Endothelial cell of umbilical vein (primary cell): ENCODE measurements at regions not wholly inside any gene's neighbourhood (a gene's known extent, or its start where the extent isn't known, plus 50 kb on each side); places are given as distances from the start of the nearest gene placed in this dataset.

Experiments
- BruUV-seq: library from RNA; stranded (reverse); fragments of 400-500 nt; replicated peaks from 2 replicates; lab custom pipeline; 2021; lab: Mats Ljungman, UMichigan
- CTCF ChIA-PET: fragments of 300-600, 350-600 bp; sonication (Branson Sonifier 250); formaldehyde crosslinking; loops from one replicate; lab custom pipeline; 2021; ENCODE audit warnings: antibody characterized with exemption, inconsistent platforms; lab: Charles Lee
- POLR2A ChIA-PET: fragments of 300-600, 350-600 bp; sonication (Branson Sonifier 250); formaldehyde crosslinking; loops from one replicate; lab custom pipeline; 2021; ENCODE audit warnings: antibody characterized with exemption, inconsistent platforms; lab: Charles Lee
- DNase-seq: peaks from one replicate; pipeline ENCODE4 v3.0.0-alpha.2; 2011; ENCODE audit warnings: low read depth, low spot score
- FAIRE-seq: peaks from 2 replicates; lab custom pipeline; 2011; peaks lifted over from hg19 to GRCh38; lab: Jason Lieb, UNC
- H2AFZ ChIP-seq: 2 replicates; pipeline ENCODE4 v1.6.0; 2012; ENCODE audit warnings: low read depth, low read length, control low read depth, inconsistent platforms
- H3K27ac ChIP-seq: 2 replicates; pipeline ENCODE4 v1.5.1; 2011; ENCODE audit warnings: low read depth, mild to moderate bottlenecking, control low read depth, low read length, moderate library complexity; ENCODE audit not compliant: insufficient read depth
- H3K27me3 ChIP-seq, 2 experiments: 2 replicates each; pipeline versions ENCODE4 v1.6.0 to v1.6.1; 2011; ENCODE audit warnings: low read length in 2 of 2, mixed read lengths in 1 of 2; ENCODE audit not compliant: control insufficient read depth in 2 of 2, insufficient read depth in 2 of 2
- H3K36me3 ChIP-seq, 2 experiments: 2 replicates in 1 of 2; 3 replicates in 1 of 2; pipeline ENCODE4 v1.5.1; 2011; ENCODE audit warnings: low read length in 2 of 2, mild to moderate bottlenecking in 1 of 2, moderate library complexity in 1 of 2; ENCODE audit not compliant: control insufficient read depth in 2 of 2, insufficient read depth in 2 of 2; ENCODE audit errors: extremely low read depth in 1 of 2
- H3K4me1 ChIP-seq: 3 replicates; pipeline ENCODE4 v1.5.1; 2011; ENCODE audit warnings: mild to moderate bottlenecking, low read length; ENCODE audit not compliant: control insufficient read depth, insufficient read depth; ENCODE audit errors: extremely low read depth
- H3K4me2 ChIP-seq: 2 replicates; pipeline ENCODE4 v1.6.1; 2011; ENCODE audit warnings: low read length, control low read depth, mixed read lengths; ENCODE audit not compliant: insufficient read depth
- H3K4me3 ChIP-seq, 3 experiments: fragments of 200-600 bp in 1 of 3; sonication (generic), shearing (Covaris generic) in 1 of 3; replicated peaks in 1 of 3; 2 replicates each; pipeline ENCODE4 v1.5.1; 2011 to 2016; ENCODE audit warnings: control low read depth in 3 of 3, low read length in 3 of 3, mild to moderate bottlenecking in 2 of 3, inconsistent platforms in 1 of 3, low read depth in 1 of 3, moderate library complexity in 1 of 3; ENCODE audit not compliant: insufficient read depth in 1 of 3
- H3K79me2 ChIP-seq: 2 replicates; pipeline ENCODE4 v1.6.0; 2012; ENCODE audit warnings: low read length, inconsistent platforms; ENCODE audit not compliant: control insufficient read depth, insufficient read depth
- H3K9ac ChIP-seq: replicated peaks from 2 replicates; pipeline ENCODE3; 2011; ENCODE audit warnings: low read length, control low read depth; ENCODE audit not compliant: insufficient read depth; ENCODE audit errors: extremely low read depth
- H3K9me1 ChIP-seq: replicated peaks from 3 replicates; pipeline ENCODE4 v1.6.0; 2011; ENCODE audit warnings: mild to moderate bottlenecking, low read length; ENCODE audit not compliant: control insufficient read depth, insufficient read depth; ENCODE audit errors: extremely low read depth
- H3K9me3 ChIP-seq: replicated peaks from 2 replicates; pipeline ENCODE4 v1.5.1; 2012; ENCODE audit warnings: low read length, inconsistent platforms; ENCODE audit not compliant: control insufficient read depth, insufficient read depth
- H4K20me1 ChIP-seq: replicated peaks from 2 replicates; pipeline ENCODE3; 2011; ENCODE audit warnings: mild to moderate bottlenecking, low read length; ENCODE audit not compliant: control insufficient read depth, insufficient read depth; ENCODE audit errors: extremely low read depth
- EZH2 ChIP-seq: IDR thresholded peaks from 2 replicates; pipeline ENCODE4 v1.6.1; 2012; ENCODE audit warnings: borderline replicate concordance, low read depth, mild to moderate bottlenecking, moderate library complexity, low read length, inconsistent platforms; ENCODE audit not compliant: severe bottlenecking
- FOS ChIP-seq: IDR thresholded peaks from 2 replicates; pipeline ENCODE4 v1.6.1; 2011; ENCODE audit warnings: mild to moderate bottlenecking, low read length, moderate library complexity, borderline replicate concordance; ENCODE audit not compliant: insufficient read depth
- GATA2 ChIP-seq: IDR thresholded peaks from 2 replicates; pipeline ENCODE4 v1.7.0; 2011; ENCODE audit warnings: low read depth, mild to moderate bottlenecking, moderate library complexity, mixed read lengths, low read length; ENCODE audit not compliant: insufficient read length, insufficient read depth
- JUN ChIP-seq: IDR thresholded peaks from 2 replicates; pipeline ENCODE4 v1.6.1; 2011; ENCODE audit warnings: borderline replicate concordance, low read depth; ENCODE audit not compliant: insufficient read length, insufficient read depth
- MYC ChIP-seq: IDR thresholded peaks from one replicate; pipeline ENCODE4 v1.6.1; 2011; ENCODE audit warnings: mild to moderate bottlenecking, low read depth, low read length
- POLR2A ChIP-seq: IDR thresholded peaks from 2 replicates; pipeline ENCODE4 v1.6.1; 2012; ENCODE audit warnings: low read depth, mild to moderate bottlenecking, control low read depth, low read length
- POLR2AphosphoS5 ChIP-seq: IDR thresholded peaks from 2 replicates; pipeline ENCODE4 v1.6.1; 2012; ENCODE audit warnings: low read depth, mild to moderate bottlenecking, control low read depth, low read length, moderate library complexity; ENCODE audit not compliant: insufficient read depth
- dilution Hi-C: fragments of 300-500 bp; cut with MboI; formaldehyde crosslinking; loops from one replicate; pipeline ENCODE4 v1.15.0; 2019; ENCODE audit warnings: low sequenced_read_pairs; ENCODE audit not compliant: extremely low pct_ligation_motif_present
- intact Hi-C: fragments of 100-400 bp; cut with micrococcal nuclease; formaldehyde crosslinking; loops from one replicate; pipeline ENCODE4 v1.10.0; 2022
- TF ChIP-seq, protein P1 (sequence below): IDR thresholded peaks from 2 replicates; pipeline ENCODE4 v1.6.1; 2011; ENCODE audit not compliant: insufficient read depth, insufficient read length
- TF ChIP-seq, protein P2 (sequence below), 2 donors: IDR thresholded peaks; 1 replicate in 1 of 2; 2 replicates in 1 of 2; pipeline ENCODE4 v1.5.1; 2011; ENCODE audit warnings: low read length in 2 of 2, mild to moderate bottlenecking in 2 of 2, moderate library complexity in 2 of 2, control low read depth in 1 of 2, inconsistent platforms in 1 of 2, low read depth in 1 of 2; ENCODE audit not compliant: insufficient read depth in 1 of 2; ENCODE audit errors: extremely low read depth in 1 of 2

GRCh38 chr17:68102318-68102758 is 66.8 kb downstream of the KPNA2 start:
- Histone ChIP-seq H3K79me2 (peaks cover 7% of the 10 kb centered on the region), H4K20me1 (no peaks in the 10 kb centered on the region), H3K4me2 (peak overlapping the region; percentile 27), H3K36me3 (no peaks in the 10 kb centered on the region), H2AFZ (peak overlapping the region; percentile 0), H3K4me3 (peak overlapping the region; percentile 48 to 88 (median 54)), H3K9me3 (no peaks in the 10 kb centered on the region), H3K27ac (no peak overlapping the region), H3K27me3 (no peaks in the 10 kb centered on the region), H3K9me1 (no peaks in the 10 kb centered on the region), H3K4me1 (no peaks in the 10 kb centered on the region), H3K9ac (peak overlapping the region; percentile 14)
- peak; percentile 28 for DNase-seq
- intact Hi-C loops (loop anchor here (1.0 to 5.0 kb wide), 2 partner anchors 180 to 355 kb away; partner anchors contain the start of gene WIPI1), dilution Hi-C loops (no loop called here)
- TF ChIP-seq GATA2 (no peak), FOS (no peak), JUN (no peak), EZH2 (no peak), POLR2A (no peak), MYC (no peak), POLR2AphosphoS5 (no peak)
- TF ChIP-seq, protein P1, sequence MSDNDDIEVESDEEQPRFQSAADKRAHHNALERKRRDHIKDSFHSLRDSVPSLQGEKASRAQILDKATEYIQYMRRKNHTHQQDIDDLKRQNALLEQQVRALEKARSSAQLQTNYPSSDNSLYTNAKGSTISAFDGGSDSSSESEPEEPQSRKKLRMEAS = no peak
- TF ChIP-seq, protein P2, sequence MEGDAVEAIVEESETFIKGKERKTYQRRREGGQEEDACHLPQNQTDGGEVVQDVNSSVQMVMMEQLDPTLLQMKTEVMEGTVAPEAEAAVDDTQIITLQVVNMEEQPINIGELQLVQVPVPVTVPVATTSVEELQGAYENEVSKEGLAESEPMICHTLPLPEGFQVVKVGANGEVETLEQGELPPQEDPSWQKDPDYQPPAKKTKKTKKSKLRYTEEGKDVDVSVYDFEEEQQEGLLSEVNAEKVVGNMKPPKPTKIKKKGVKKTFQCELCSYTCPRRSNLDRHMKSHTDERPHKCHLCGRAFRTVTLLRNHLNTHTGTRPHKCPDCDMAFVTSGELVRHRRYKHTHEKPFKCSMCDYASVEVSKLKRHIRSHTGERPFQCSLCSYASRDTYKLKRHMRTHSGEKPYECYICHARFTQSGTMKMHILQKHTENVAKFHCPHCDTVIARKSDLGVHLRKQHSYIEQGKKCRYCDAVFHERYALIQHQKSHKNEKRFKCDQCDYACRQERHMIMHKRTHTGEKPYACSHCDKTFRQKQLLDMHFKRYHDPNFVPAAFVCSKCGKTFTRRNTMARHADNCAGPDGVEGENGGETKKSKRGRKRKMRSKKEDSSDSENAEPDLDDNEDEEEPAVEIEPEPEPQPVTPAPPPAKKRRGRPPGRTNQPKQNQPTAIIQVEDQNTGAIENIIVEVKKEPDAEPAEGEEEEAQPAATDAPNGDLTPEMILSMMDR (IDR thresholded peaks at IDR 0.05; ENCODE audit: extremely low read depth in 1 of 2, insufficient read depth in 1 of 2, low read depth in 1 of 2, low read length in 2 of 2) = no peak
- FAIRE-seq = no peak
- CTCF ChIA-PET = interaction anchor here (0.5 to 0.8 kb wide), 2 partner anchors 44 to 92 kb away, joined by 3 read pairs; no protein-coding TSS in a partner anchor
- POLR2A ChIA-PET = no interaction called here
- BruUV-seq = no TSS peak
